OCI-LY1 (cell line): ENCODE measurements at regions not wholly inside any gene's neighbourhood (a gene's known extent, or its start where the extent isn't known, plus 50 kb on each side); places are given as distances from the start of the nearest gene placed in this dataset.

ENCODE experiments used
- H2AFZ ChIP-seq: fragments of 200-600 bp; sonication (generic), shearing (Covaris generic); 2 replicates; pipeline ENCODE4 v1.6.0; 2014; ENCODE audit warnings: antibody characterized with exemption, mild to moderate bottlenecking, low read length
- H3F3A ChIP-seq: fragments of 200-600 bp; sonication (generic), shearing (Covaris generic); 2 replicates; pipeline ENCODE4 v1.6.0; 2014; ENCODE audit warnings: mild to moderate bottlenecking, antibody characterized with exemption, low read length, moderate library complexity; ENCODE audit not compliant: insufficient read depth
- H3K27ac ChIP-seq: fragments of 200-600 bp; sonication (generic); 2 replicates; pipeline ENCODE4 v1.5.1; 2014; ENCODE audit warnings: low read length, mixed run types, mild to moderate bottlenecking, low read depth; ENCODE audit not compliant: poor library complexity, severe bottlenecking
- H3K27me3 ChIP-seq: fragments of 200-600 bp; sonication (generic); 2 replicates; pipeline ENCODE4 v1.6.0; 2014; ENCODE audit warnings: antibody characterized with exemption, mild to moderate bottlenecking, low read length, moderate library complexity; ENCODE audit not compliant: insufficient read depth
- H3K36me3 ChIP-seq: fragments of 200-600 bp; sonication (generic); 2 replicates; pipeline ENCODE4 v1.6.1; 2014; ENCODE audit warnings: mild to moderate bottlenecking, antibody characterized with exemption, low read length, moderate library complexity, mixed read lengths; ENCODE audit not compliant: insufficient read depth
- H3K4me1 ChIP-seq: fragments of 200-600 bp; sonication (generic); 2 replicates; pipeline ENCODE4 v1.5.1; 2014; ENCODE audit warnings: mild to moderate bottlenecking, low read length, moderate library complexity; ENCODE audit not compliant: insufficient read depth, severe bottlenecking
- H3K4me2 ChIP-seq: fragments of 200-600 bp; sonication (generic), shearing (Covaris generic); 2 replicates; pipeline ENCODE4 v1.6.1; 2014; ENCODE audit warnings: low read length
- H3K4me3 ChIP-seq: fragments of 200-600 bp; sonication (generic); 2 replicates; pipeline ENCODE4 v1.5.1; 2014; ENCODE audit warnings: low read length, low read depth, mild to moderate bottlenecking, mixed read lengths; ENCODE audit not compliant: poor library complexity, severe bottlenecking
- H3K79me2 ChIP-seq: fragments of 200-600 bp; shearing (Covaris generic); 2 replicates; pipeline ENCODE4 v1.6.1; 2016; ENCODE audit warnings: mixed run types, low read length, mixed read lengths; ENCODE audit not compliant: insufficient read depth
- H3K9ac ChIP-seq: fragments of 200-600 bp; sonication (generic), shearing (Covaris generic); 2 replicates; pipeline ENCODE4 v1.6.1; 2014; ENCODE audit warnings: mild to moderate bottlenecking, low read length, mixed read lengths
- H3K9me2 ChIP-seq: fragments of 200-600 bp; sonication (generic), shearing (Covaris generic); 2 replicates; pipeline ENCODE4 v1.6.1; 2014; ENCODE audit warnings: low read depth, mild to moderate bottlenecking, low read length, mixed read lengths
- H3K9me3 ChIP-seq: fragments of 200-600 bp; shearing (Covaris generic); 2 replicates; pipeline ENCODE4 v1.6.1; 2014; ENCODE audit warnings: low read length, mixed read lengths
- H4K20me1 ChIP-seq: fragments of 200-600 bp; sonication (generic), shearing (Covaris generic); 2 replicates; pipeline ENCODE4 v1.6.0; 2016; ENCODE audit warnings: mild to moderate bottlenecking, low read length; ENCODE audit not compliant: insufficient read depth
- EZH2 ChIP-seq: fragments of 200-600 bp; sonication (generic), shearing (Covaris generic); IDR thresholded peaks from 2 replicates; pipeline ENCODE4 v1.8.0; 2017; ENCODE audit warnings: borderline replicate concordance, mixed run types, mild to moderate bottlenecking, antibody characterized with exemption, low read length, moderate library complexity, mixed read lengths
- TF ChIP-seq, protein P1 (sequence below): fragments of 200-600 bp; sonication (generic), shearing (Covaris generic); IDR thresholded peaks from 2 replicates; pipeline ENCODE4 v1.5.1; 2017; ENCODE audit warnings: mild to moderate bottlenecking, antibody characterized with exemption, low read length, moderate library complexity, mixed read lengths

DNA sequence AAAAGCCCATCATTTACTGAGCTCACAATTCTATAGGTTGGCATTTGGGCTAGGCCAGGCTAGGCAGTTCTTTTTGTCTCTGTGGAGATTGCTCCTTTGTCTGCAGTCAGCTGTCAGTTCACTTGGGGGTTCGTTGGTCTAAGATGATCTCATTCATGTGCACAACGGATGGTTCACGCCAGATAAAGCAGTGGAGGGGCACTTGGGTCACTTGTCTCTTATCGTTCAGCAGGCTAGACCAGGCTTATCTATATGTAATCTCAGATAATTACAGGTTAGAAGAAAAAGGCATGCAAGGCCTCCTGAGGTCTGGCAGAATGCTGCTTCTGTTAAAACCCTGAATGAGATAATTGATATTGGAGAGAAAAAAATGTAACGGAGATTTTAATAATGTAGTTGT lies 119.0 kb upstream of the ATP2B1 start:
- H4K20me1 ChIP-seq = no peaks in the 10 kb centered on the region
- no peaks in the 10 kb centered on the region for H3K9me3 ChIP-seq
- H3K4me2 ChIP-seq = peak overlapping the region; percentile 22; the same call in 1 of the 2 replicates
- H3K27me3 ChIP-seq = no peaks in the 10 kb centered on the region
- no peaks in the 10 kb centered on the region for H3K36me3 ChIP-seq
- H2AFZ ChIP-seq = peak overlapping the region; percentile 19; the same call in 1 of the 2 replicates
- H3K9me2 ChIP-seq = no peaks in the 10 kb centered on the region
- TF ChIP-seq, protein P1, sequence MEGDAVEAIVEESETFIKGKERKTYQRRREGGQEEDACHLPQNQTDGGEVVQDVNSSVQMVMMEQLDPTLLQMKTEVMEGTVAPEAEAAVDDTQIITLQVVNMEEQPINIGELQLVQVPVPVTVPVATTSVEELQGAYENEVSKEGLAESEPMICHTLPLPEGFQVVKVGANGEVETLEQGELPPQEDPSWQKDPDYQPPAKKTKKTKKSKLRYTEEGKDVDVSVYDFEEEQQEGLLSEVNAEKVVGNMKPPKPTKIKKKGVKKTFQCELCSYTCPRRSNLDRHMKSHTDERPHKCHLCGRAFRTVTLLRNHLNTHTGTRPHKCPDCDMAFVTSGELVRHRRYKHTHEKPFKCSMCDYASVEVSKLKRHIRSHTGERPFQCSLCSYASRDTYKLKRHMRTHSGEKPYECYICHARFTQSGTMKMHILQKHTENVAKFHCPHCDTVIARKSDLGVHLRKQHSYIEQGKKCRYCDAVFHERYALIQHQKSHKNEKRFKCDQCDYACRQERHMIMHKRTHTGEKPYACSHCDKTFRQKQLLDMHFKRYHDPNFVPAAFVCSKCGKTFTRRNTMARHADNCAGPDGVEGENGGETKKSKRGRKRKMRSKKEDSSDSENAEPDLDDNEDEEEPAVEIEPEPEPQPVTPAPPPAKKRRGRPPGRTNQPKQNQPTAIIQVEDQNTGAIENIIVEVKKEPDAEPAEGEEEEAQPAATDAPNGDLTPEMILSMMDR = no peak
- TF ChIP-seq EZH2 = no peak
- no peak overlapping the region for H3K4me3 ChIP-seq
- peak overlapping the region; percentile 93 for H3K27ac ChIP-seq
- H3F3A ChIP-seq = peaks cover 16% of the 10 kb centered on the region; the same call in 1 of the 2 replicates
- H3K79me2 ChIP-seq = no peaks in the 10 kb centered on the region
- H3K9ac ChIP-seq = peak overlapping the region; percentile 14; the same call in 1 of the 2 replicates
- H3K4me1 ChIP-seq = peaks cover 61% of the 10 kb centered on the region

DNA sequence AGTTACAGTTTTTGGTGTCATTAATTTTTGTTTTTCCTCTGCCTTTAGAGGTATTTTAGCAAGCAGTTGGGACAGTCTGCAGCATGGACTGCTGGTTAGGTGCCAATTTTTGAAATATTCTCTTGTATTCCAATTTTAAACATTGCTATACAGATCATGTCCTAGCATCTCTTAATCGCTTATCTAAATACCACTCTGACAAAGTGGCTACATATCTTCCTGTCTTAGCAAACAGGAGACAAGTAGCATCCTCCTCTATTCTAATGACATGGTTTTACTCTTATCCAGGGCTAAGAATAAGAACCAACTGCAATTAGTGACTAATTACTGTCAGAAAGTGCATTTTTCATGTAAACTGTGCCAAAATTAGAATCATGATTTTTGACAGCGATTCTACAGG lies 117.8 kb upstream of the ATP2B1 start:
- Histone ChIP-seq H3K4me3 (no peak overlapping the region), H3K4me1 (peaks cover 68% of the 10 kb centered on the region)
- no peak for TF ChIP-seq EZH2
- TF ChIP-seq, protein P1 = no peak

DNA sequence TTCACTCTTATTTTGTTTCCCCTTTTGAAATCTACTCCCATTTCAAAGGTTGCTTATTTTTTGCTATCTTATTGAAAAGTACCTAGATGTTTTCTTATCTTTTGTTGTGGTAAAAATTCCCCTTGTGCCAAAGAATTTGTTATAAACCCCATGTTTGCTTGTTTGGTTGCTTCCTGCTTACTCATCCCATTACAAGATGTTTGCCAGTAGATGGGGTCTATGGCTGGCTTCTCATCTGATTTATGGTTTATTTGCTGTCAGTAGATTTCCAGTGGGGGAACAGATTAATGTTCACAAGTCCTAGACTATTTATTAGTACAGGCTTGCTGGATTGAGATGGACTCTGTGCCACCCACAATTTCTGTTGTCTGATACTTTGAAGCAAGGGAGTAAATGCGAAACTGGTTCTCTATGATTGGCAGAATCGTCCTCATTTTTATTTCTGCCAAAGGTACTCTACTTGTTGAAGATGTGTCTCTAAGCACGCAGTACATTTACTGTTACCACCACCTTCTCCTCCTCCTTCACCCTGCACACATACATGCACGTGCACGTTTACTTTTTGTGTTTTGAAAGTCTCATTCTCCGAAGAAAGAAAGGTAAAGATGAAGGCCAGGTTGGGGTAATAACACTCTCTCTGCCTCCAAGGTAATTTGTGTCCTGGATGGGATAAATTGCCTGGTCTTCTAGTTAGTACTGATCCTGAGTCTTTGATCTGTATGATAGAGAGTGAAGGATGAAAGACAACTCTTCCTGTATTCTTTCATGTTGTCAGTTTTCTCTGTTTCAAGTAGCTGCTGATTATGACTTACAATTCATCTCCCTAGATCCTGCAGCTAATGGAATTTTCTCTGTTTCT lies 117.2 kb upstream of the ATP2B1 start:
- Histone ChIP-seq H3K9me3 (no peaks in the 10 kb centered on the region), H3K27me3 (no peaks in the 10 kb centered on the region), H3F3A (peaks cover 16% of the 10 kb centered on the region; the same call in 1 of the 2 replicates), H3K79me2 (no peaks in the 10 kb centered on the region), H3K9ac (peak overlapping the region; percentile 62), H4K20me1 (no peaks in the 10 kb centered on the region), H3K9me2 (no peaks in the 10 kb centered on the region), H3K4me1 (peaks cover 61% of the 10 kb centered on the region), H3K27ac (peak overlapping the region; percentile 93), H3K4me2 (peak overlapping the region; percentile 74), H2AFZ (peak overlapping the region; percentile 77), H3K36me3 (no peaks in the 10 kb centered on the region), H3K4me3 (peak overlapping the region; percentile 42)
- TF ChIP-seq EZH2 = no peak

More for the DNA sequence above, 117.8 kb upstream of the ATP2B1 start:
- Histone ChIP-seq H3K9me3 (no peaks in the 10 kb centered on the region), H3K27ac (peak overlapping the region; percentile 93), H3F3A (peaks cover 16% of the 10 kb centered on the region; the same call in 1 of the 2 replicates), H3K36me3 (no peaks in the 10 kb centered on the region), H3K4me2 (peak overlapping the region; percentile 74), H3K9me2 (no peaks in the 10 kb centered on the region), H3K9ac (peak overlapping the region; percentile 62), H4K20me1 (no peaks in the 10 kb centered on the region), H3K79me2 (no peaks in the 10 kb centered on the region), H2AFZ (peak overlapping the region; percentile 77; the same call in 1 of the 2 replicates), H3K27me3 (no peaks in the 10 kb centered on the region)
